A673 (cell line): ENCODE measurements at regions not wholly inside any gene's neighbourhood (a gene's known extent, or its start where the extent isn't known, plus 50 kb on each side); places are given as distances from the start of the nearest gene placed in this dataset.

Source experiments
- CTCF ChIP-seq: fragments of 300-800, 200-600 bp; sonication (generic); conservative IDR thresholded peaks from 2 replicates; pipeline ENCODE4 v1.5.1; 2017; ENCODE audit warnings: low read depth, mild to moderate bottlenecking, antibody characterized with exemption, low read length, moderate library complexity, mixed read lengths
- EZH2 ChIP-seq: fragments of 200-600 bp; sonication (generic); IDR thresholded peaks from 2 replicates; pipeline ENCODE4 v1.6.1; 2017; ENCODE audit warnings: borderline replicate concordance, low read depth, mild to moderate bottlenecking, mixed read lengths, antibody characterized with exemption, low read length; ENCODE audit not compliant: poor library complexity, severe bottlenecking

GRCh38 chr5:166188501-166189325 lies 2102.7 kb upstream of the WWC1 start:
- TF ChIP-seq CTCF = no peak
- no peak for TF ChIP-seq EZH2
